ENCODE measurements at regions not wholly inside any gene's neighbourhood (a gene's known extent, or its start where the extent isn't known, plus 50 kb on each side); places are given as distances from the start of the nearest gene placed in this dataset.

DNA sequence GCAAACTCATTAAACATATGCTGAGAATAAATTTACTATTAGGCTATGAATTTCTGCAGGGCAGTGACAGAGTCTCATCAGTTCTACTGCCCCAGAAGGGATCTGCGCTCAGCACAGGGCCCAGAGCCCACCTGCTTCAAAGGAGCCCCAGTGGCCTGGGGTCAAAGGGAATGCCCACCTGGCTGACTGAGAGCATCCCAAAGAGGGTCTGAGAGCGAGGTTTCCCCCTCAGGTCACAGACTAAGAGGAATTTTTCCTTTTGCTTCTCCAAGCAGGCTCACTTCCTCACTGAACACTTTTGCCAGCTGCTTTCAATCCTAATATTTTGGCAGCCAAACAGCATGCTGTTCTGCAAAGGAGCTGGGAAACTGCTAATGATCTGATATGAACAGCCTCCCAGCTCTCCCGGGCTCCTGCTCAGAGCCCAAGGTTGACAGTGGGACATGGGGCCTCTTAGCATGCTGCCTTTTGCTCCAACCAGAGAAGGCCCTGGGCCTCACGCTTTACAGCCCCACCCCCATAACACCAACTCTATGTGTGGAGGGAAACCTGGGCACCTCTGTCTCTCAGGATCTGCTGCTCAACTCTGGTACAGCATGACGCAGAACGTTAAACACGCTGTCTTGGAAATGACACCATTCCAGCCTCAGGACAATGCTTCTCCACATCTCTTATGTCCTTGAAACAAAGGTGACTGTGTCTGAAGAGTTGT lies 70.7 kb upstream of the SYT6 start:
- no peak overlapping the region for H3K27ac Mint-ChIP-seq
- no peaks in the 10 kb centered on the region for H3K36me3 Mint-ChIP-seq
- intact Hi-C loops (cut with micrococcal nuclease), result no loop called here

GRCh38 chr1:114222920-114223319 lies 69.3 kb upstream of the SYT6 start:
- H3K4me1 Mint-ChIP-seq, result peaks cover 3 to 8% (median 7%) of the 10 kb centered on the region in 4 donors
- H3K4me1 ChIP-seq (ENCODE audit: insufficient read depth, low read length), result no peaks in the 10 kb centered on the region
- H3K4me3 ChIP-seq (ENCODE audit: low read length in 2 of 2), result no peak overlapping the region
- no peak overlapping the region for H3K27ac ChIP-seq (ENCODE audit: low read depth, low read length)
- H3K9me3 ChIP-seq (ENCODE audit: control insufficient read depth in 1 of 2, low read length in 2 of 2), result no peaks in the 10 kb centered on the region
- H3K4me3 Mint-ChIP-seq, result no peak overlapping the region
- POLR2A ChIA-PET (ENCODE audit: partially characterized antibody), result no interaction called here
- H3K27ac Mint-ChIP-seq, result no peak overlapping the region
- intact Hi-C loops (cut with micrococcal nuclease), result no loop called here
- DNase-seq, result no peak
- H3K9me3 Mint-ChIP-seq, result no peaks in the 10 kb centered on the region
- no peaks in the 10 kb centered on the region for H3K36me3 Mint-ChIP-seq
- CTCF ChIA-PET (ENCODE audit: partially characterized antibody), result no interaction called here
- H3K27me3 Mint-ChIP-seq, result peaks cover 4 to 9% of the 10 kb centered on the region in 2 donors
- H3K36me3 ChIP-seq (ENCODE audit: insufficient read depth, low read length), result no peaks in the 10 kb centered on the region
- no peaks in the 10 kb centered on the region for H3K27me3 ChIP-seq (ENCODE audit: insufficient read depth, low read length)

More for the DNA sequence above, 70.7 kb upstream of the SYT6 start:
- CTCF ChIA-PET (ENCODE audit: partially characterized antibody), result no interaction called here
- Mint-ChIP-seq H3K27me3 (peaks cover 4 to 7% of the 10 kb centered on the region in 2 donors), H3K4me1 (peaks cover 0 to 2% (median under 1%) of the 10 kb centered on the region in 4 donors), H3K9me3 (no peaks in the 10 kb centered on the region), H3K4me3 (no peak overlapping the region)
- Histone ChIP-seq H3K9me3 (ENCODE audit: control insufficient read depth in 1 of 2, low read length in 2 of 2) (no peaks in the 10 kb centered on the region), H3K4me1 (ENCODE audit: insufficient read depth, low read length) (no peaks in the 10 kb centered on the region), H3K36me3 (ENCODE audit: insufficient read depth, low read length) (no peaks in the 10 kb centered on the region), H3K27me3 (ENCODE audit: insufficient read depth, low read length) (no peaks in the 10 kb centered on the region), H3K4me3 (ENCODE audit: low read length in 2 of 2) (no peak overlapping the region), H3K27ac (ENCODE audit: low read depth, low read length) (no peak overlapping the region)
- no peak for DNase-seq
- POLR2A ChIA-PET (ENCODE audit: partially characterized antibody), result no interaction called here

DNA sequence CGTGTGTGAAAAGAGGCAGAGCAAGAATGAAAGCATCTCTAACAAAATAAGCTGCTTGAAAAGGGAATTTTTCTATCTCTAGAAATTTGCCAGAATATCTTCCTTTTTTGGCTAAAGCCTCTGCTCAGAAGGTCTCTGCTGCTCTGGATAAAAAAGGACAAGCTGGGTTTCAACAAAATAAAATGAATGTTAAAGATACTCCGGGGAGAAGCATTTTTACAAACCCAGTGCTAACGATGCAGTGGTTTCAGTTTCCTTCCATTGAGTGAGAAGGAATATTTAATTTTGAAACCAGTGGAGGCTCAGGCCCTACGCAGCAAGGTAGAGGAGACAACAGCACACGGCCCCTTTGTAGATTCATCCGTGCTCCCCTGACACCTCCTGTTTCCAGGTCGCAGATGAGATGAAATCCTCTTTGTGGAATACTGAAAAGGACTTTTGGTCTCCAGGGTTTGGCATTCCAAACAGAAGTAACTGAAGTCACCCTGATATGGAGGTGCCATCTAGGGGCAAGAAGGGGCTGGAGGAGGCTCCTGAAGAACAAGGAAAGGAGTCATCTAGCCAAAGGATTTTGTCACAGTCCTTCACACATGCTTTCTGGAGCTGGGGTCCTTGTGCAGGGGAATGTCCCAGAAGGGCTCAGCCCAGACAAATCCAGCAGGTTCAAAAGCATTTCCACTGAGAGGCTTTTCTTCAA lies 65.7 kb upstream of the SYT6 start:
- no peak for DNase-seq
- no peaks in the 10 kb centered on the region for H3K4me1 ChIP-seq (ENCODE audit: insufficient read depth, low read length)
- ChIA-PET POLR2A (ENCODE audit: partially characterized antibody) (no interaction called here), CTCF (ENCODE audit: partially characterized antibody) (no interaction called here)
- Mint-ChIP-seq H3K4me3 (no peak overlapping the region), H3K36me3 (no peaks in the 10 kb centered on the region), H3K27me3 (peaks cover 0 to 4% of the 10 kb centered on the region in 2 donors), H3K4me1 (peaks cover 3 to 8% (median 6%) of the 10 kb centered on the region in 4 donors), H3K9me3 (no peaks in the 10 kb centered on the region), H3K27ac (peak overlapping the region in 2 of 7 donors; percentile 0 to 7)
- intact Hi-C loops (cut with micrococcal nuclease), result no loop called here
- H3K36me3 ChIP-seq (ENCODE audit: insufficient read depth, low read length), result no peaks in the 10 kb centered on the region
- H3K9me3 ChIP-seq (ENCODE audit: control insufficient read depth in 1 of 2, low read length in 2 of 2), result no peaks in the 10 kb centered on the region
- H3K27ac ChIP-seq (ENCODE audit: low read depth, low read length), result no peak overlapping the region
- no peak overlapping the region for H3K4me3 ChIP-seq (ENCODE audit: low read length in 2 of 2)
- no peaks in the 10 kb centered on the region for H3K27me3 ChIP-seq (ENCODE audit: insufficient read depth, low read length)

GRCh38 chr1:114218361-114219171 lies 64.9 kb upstream of the SYT6 start:
- H3K27ac Mint-ChIP-seq, result peak overlapping the region in 2 of 7 donors; percentile 0 to 7

GRCh38 chr1:114216431-114217173 lies 62.9 kb upstream of the SYT6 start:
- no peak overlapping the region for H3K4me3 Mint-ChIP-seq
- Histone ChIP-seq H3K27me3 (ENCODE audit: insufficient read depth, low read length) (no peaks in the 10 kb centered on the region), H3K4me3 (ENCODE audit: low read length in 2 of 2) (no peak overlapping the region), H3K9me3 (ENCODE audit: control insufficient read depth in 1 of 2, low read length in 2 of 2) (no peaks in the 10 kb centered on the region), H3K4me1 (ENCODE audit: insufficient read depth, low read length) (no peaks in the 10 kb centered on the region), H3K27ac (ENCODE audit: low read depth, low read length) (no peak overlapping the region), H3K36me3 (ENCODE audit: insufficient read depth, low read length) (no peaks in the 10 kb centered on the region)
- intact Hi-C loops (cut with micrococcal nuclease), result no loop called here
- H3K4me1 Mint-ChIP-seq, result peaks cover 3 to 8% (median 6%) of the 10 kb centered on the region in 4 donors
- ChIA-PET CTCF (ENCODE audit: partially characterized antibody) (no interaction called here), POLR2A (ENCODE audit: partially characterized antibody) (no interaction called here)
- peaks cover 6 to 7% of the 10 kb centered on the region in 2 donors for H3K27me3 Mint-ChIP-seq
- no peaks in the 10 kb centered on the region for H3K36me3 Mint-ChIP-seq
- no peak for DNase-seq
- H3K27ac Mint-ChIP-seq, result peak overlapping the region in 1 of 7 donors; percentile 47
- no peaks in the 10 kb centered on the region for H3K9me3 Mint-ChIP-seq

More at GRCh38 chr1:114218361-114219171, 64.9 kb upstream of the SYT6 start:
- no peak for DNase-seq
- no peaks in the 10 kb centered on the region for H3K9me3 ChIP-seq (ENCODE audit: control insufficient read depth in 1 of 2, low read length in 2 of 2)
- Mint-ChIP-seq H3K36me3 (no peaks in the 10 kb centered on the region), H3K9me3 (no peaks in the 10 kb centered on the region), H3K27me3 (peaks cover 0 to 4% of the 10 kb centered on the region in 2 donors), H3K4me3 (no peak overlapping the region), H3K4me1 (peaks cover 3 to 8% (median 6%) of the 10 kb centered on the region in 4 donors)
- no peak overlapping the region for H3K4me3 ChIP-seq (ENCODE audit: low read length in 2 of 2)
- no peaks in the 10 kb centered on the region for H3K4me1 ChIP-seq (ENCODE audit: insufficient read depth, low read length)
- no peaks in the 10 kb centered on the region for H3K36me3 ChIP-seq (ENCODE audit: insufficient read depth, low read length)
- intact Hi-C loops (cut with micrococcal nuclease), result no loop called here
- H3K27me3 ChIP-seq (ENCODE audit: insufficient read depth, low read length), result no peaks in the 10 kb centered on the region
- CTCF ChIA-PET (ENCODE audit: partially characterized antibody), result no interaction called here
- H3K27ac ChIP-seq (ENCODE audit: low read depth, low read length), result no peak overlapping the region
- POLR2A ChIA-PET (ENCODE audit: partially characterized antibody), result no interaction called here

GRCh38 chr1:114215436-114215835 lies 61.8 kb upstream of the SYT6 start:
- CTCF ChIA-PET (ENCODE audit: partially characterized antibody), result no interaction called here
- H3K27me3 ChIP-seq (ENCODE audit: insufficient read depth, low read length), result no peaks in the 10 kb centered on the region
- Mint-ChIP-seq H3K27ac (no peak overlapping the region), H3K27me3 (peaks cover 6 to 7% of the 10 kb centered on the region in 2 donors), H3K4me3 (no peak overlapping the region), H3K9me3 (no peaks in the 10 kb centered on the region), H3K36me3 (no peaks in the 10 kb centered on the region), H3K4me1 (peaks cover 3 to 8% (median 6%) of the 10 kb centered on the region in 4 donors)
- H3K36me3 ChIP-seq (ENCODE audit: insufficient read depth, low read length), result no peaks in the 10 kb centered on the region
- H3K9me3 ChIP-seq (ENCODE audit: control insufficient read depth in 1 of 2, low read length in 2 of 2), result no peaks in the 10 kb centered on the region
- DNase-seq, result no peak
- H3K27ac ChIP-seq (ENCODE audit: low read depth, low read length), result no peak overlapping the region
- POLR2A ChIA-PET (ENCODE audit: partially characterized antibody), result no interaction called here
- no peak overlapping the region for H3K4me3 ChIP-seq (ENCODE audit: low read length in 2 of 2)
- intact Hi-C loops (cut with micrococcal nuclease), result loop anchor here (2.0 kb wide), 1 partner anchor 15 kb away; no protein-coding TSS in a partner anchor
- H3K4me1 ChIP-seq (ENCODE audit: insufficient read depth, low read length), result no peaks in the 10 kb centered on the region

Data from CD4-positive, alpha-beta memory T cell (primary cell).